HG03378 (cell line): ENCODE measurements at regions not wholly inside any gene's neighbourhood (a gene's known extent, or its start where the extent isn't known, plus 50 kb on each side); places are given as distances from the start of the nearest gene placed in this dataset.

ENCODE experiments used
- ATAC-seq: cut with Tn5 transposase; IDR thresholded peaks from one replicate; pipeline ENCODE4 v1.9.1; 2021; ENCODE audit warnings: mild to moderate bottlenecking, moderate library complexity; ENCODE audit not compliant: unreplicated experiment

DNA sequence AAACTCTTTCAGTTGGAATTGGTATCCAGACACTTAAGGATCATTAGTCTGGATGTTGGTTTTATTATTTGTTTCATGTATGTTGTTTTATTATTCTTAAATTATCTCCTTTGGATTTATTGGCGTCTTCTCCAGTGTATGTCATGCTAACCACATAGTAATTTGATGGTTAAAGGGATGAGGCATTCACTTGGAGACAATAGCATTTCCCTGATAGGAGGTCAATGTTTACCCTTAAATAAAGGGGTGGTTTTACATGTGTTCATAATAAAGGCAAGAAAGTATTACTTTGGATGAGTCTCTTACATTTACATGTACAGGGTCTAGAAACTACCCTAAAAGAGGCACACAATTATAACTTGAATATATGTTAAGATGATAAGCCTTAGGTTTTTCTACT lies 51.2 kb upstream of the RNF144B start:
- no peak for ATAC-seq

DNA sequence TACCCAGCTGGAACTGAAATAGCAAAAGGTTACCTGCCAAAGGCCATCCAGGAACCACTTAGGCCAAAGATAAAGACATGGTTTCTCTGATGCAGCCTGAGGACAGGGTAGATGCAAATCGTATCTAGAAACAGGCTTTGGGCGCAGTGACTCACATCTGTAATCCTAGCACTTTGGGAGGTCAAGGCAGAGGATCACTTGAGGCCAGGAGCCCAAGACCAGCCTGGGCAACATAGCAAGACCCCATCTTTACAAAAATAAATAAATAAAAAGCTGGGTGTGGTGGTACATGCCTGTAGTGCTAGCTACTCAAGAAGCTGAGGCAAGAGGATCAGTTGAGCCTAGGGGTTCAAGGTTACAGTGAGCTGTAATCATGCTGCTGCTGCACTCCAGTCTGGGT lies 52.9 kb upstream of the RNF144B start:
- no peak for ATAC-seq

DNA sequence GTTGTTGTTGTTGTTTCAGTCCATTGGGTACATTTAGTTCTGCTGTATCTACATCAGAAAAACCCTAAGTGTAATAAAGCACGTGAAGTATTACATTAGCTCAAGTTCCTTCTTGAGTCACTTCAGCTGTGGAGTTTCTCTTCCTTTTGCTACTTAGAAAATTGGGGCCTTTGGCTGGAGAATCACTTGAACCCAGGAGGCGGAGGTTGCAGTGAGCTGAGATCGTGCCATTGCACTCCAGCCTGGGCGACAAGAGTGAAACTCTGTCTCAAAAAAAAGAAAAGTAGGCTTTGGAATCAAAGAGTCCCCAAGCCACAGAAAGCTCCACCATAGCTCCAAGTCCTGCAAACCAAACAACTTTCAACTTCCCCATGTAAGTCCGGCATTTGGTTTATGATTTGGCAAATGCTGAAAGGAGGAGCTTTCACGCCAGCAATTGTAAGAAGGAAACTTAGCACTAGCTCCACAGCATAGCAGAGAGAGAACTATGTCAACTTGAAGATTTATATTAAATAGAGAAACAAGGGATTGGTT lies 56.5 kb upstream of the RNF144B start:
- peak; percentile 49 for ATAC-seq

DNA sequence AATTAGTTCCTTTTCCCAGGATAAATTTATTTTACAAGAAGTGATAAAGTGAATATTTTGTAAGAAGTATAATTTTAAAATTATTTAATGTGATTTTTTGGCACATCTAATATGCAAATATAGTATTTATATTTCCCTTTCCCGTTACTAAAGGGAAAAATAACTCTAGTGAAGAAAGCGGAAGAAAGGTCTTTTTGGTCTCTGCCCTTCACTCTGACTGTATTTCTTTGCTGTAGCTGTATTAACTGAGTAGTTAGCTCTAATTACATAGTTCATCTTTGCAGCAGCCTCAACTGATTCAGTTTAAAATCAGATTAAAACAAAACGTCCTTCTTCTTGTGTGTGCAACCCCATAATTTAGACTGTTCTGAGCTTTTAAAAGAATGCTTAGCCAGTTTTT lies 57.4 kb upstream of the RNF144B start:
- no peak for ATAC-seq

DNA sequence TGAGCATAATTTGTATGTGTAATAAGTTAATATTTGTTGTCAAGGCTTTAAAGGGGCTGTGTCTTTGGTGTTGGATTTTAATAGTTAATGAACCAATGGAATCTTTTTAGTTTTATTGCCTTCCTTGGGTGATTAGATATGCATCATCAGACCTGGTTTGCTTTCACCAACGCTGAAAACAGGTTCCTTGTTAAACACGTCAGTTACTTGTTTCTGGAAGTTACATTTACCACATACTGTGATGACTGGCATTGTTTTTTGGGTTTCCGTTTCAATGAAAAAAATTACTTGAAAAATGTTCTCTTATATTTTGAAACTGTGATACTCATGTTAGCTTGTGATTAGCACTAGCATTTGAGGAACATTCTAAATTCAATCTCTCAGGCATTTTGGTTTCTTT lies 58.6 kb upstream of the RNF144B start:
- ATAC-seq = no peak

DNA sequence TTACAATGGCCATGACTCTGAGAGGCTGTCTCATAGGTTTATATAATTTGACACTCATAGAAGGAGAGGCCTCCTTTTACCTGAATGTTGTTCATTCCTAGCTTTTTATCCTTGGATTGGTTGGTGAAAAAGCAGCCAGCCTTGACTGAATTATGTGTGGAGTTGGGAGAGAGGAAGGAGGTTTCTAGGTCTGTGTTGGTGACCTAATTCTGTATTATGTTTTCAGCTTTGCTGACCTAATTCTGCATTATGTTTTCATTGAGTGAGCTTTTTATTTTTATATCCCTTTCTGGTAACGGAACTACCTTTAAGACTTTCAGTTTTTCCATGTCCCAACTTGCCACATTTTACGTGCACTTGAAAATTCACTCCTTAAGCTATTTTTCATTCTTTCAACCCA lies 59.1 kb upstream of the RNF144B start:
- no peak for ATAC-seq

DNA sequence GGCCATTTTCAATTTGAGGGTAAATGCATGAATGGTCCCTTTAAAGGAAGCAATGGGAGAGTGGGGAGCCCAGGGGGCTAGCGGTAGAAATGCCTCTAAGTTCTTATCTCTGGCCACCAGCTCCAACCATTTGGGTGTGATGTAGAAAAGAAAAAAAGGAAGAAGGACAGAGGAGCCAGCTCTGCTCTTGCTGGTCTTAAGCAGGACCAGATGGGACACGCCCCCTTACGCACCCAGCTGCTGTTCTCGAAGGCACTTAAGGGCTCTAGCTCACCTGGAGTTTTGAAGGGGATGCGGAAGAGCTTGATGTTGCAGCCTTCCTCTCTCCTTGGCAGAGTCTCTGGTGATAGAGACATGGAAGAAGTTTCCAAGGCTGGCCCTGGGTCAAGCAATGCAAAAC lies 59.5 kb upstream of the RNF144B start:
- ATAC-seq = no peak

DNA sequence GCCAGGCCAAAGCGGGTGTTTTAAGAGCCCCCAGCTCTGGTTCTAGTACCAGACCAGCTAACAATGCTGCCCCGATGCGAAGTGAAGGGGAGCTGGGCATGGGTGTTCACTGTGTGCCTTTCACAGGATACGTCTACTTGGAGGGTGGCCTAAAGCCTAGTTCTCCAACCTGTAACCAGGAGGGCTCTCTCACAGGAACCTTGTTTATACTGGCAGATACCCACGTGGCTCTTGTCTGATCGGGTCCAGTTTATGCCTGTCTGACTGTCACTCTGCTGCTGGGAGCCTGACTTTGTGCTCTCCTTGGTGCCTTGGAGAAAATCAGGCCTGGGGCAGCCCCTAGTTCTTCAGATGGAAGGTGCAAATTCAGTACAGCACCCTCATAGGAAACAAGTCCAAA lies 60.2 kb upstream of the RNF144B start:
- ATAC-seq = no peak

DNA sequence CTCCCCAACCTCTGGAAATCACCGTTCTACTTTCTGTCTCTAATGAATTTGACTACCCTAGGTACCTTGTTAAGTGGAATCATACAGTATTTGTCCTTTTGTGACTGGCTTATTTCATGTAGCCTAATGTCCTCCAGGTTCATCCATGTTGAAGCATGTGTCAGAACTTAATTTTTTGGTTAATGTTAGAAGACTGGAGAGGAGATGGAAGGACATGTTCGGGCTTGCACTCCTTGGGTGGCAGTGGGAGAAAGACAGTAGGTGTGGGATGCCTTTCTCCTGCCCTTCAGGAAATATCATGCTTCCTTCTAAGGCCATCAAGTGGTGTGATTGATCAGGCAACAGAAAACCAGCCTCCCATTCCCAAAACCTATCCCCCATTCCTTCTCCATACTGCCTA lies 61.1 kb upstream of the RNF144B start:
- ATAC-seq = no peak

DNA sequence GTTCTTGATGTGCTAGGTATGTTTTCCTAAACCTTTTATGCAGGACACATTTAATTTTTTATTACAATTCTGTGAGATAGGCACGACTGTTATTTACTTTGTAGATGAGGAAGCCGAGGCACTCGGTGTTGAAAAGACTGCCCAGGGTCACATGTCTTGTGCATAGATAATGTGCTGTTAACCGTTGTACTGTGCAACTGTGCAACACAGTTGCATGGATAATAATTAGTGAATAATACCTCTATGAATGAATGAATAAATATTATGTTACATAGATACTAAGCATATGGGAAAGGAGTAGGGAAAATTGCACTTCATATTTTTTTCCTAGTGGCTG lies 60.3 kb upstream of the DEK start:
- ATAC-seq = no peak

DNA sequence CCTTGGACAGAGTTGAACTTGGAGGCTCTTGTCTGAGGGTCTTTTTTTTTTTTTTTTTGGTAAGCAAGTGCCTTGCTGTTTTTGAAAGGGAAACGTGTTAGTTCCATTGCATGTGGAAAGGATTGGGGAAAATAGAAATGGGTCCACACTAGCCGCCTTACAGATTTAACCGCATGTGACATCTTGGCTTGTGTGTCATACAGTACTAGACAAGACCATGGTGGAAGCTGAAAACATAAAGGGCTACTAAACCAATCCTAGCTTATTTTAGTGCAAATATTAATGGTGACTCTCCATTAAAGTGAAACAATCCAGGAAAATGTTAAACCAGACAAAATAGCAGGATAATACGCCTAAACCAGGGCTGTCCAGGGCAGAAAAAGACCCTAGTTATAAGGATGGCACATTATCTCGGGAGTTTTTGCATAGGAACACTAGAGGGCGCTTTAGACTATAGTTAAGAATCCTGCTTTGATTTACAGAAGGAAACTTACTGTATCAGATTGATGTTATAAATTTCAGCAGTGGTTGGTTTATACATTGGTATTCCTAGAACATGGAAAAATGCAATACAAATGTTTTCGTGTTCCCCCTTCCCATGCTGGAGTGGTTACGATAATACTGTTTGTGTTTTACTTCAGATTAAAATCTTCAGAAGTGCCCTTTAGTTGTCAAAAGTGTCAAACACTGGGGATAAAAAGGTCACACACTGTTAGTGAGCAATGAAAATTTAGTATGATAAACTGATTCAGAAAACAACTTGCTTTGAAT lies 59.8 kb upstream of the DEK start:
- peak; percentile 71 for ATAC-seq

DNA sequence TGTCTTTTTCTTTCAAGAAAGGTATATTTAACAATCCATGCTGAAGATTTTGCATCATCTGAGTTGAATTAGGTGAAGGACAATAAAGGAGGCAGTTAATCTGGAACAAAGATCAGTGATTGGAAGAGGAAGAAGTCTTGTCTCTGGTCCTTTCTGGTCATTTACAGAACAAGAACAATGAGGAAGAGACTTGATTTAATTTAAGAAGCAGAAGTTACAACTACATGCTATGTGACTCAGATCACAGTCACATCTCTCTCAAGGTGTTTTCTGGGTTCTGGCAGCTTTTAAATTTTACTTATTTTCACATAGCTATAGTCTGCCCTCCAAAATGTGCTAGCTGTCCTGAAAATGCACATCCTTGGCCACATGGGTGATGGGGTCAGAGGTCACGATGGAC lies 53.5 kb upstream of the DEK start:
- ATAC-seq = no peak

DNA sequence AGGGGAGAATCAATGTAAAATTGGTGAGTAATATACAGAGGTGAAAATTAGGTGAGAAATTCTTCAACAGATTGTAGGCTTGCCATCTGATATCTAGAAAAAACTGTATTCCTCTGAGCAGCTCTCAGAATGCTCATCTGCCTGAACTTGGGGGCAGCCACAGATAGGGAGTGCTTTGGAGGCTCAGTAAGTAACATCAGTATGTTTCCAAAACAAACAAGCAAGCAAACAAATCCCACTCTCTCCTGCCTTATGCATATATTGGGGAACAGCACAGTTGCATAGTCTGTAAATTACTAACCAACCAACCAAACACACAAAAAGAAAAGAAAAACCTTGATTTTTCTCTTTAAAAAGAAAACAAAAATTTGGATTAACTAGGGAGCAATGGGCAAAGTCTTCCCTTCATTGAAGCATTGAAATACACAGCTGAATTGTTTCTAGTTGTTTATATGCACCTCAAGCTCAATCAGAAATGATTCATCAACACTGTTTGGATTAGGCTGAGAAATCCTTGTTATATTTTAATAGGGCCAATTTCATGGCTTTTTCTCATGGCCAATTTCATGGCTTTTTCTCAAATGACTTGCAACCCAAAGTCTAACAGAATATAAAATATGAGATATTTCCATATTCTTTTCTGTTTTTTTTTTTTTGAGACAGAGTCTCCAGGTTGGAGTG lies 50.1 kb upstream of the DEK start:
- no peak for ATAC-seq
